Activated gamma-delta T cell treated with Interleukin-2 at 50 U/mL for 16 hours (primary cell): ENCODE measurements at regions not wholly inside any gene's neighbourhood (a gene's known extent, or its start where the extent isn't known, plus 50 kb on each side); places are given as distances from the start of the nearest gene placed in this dataset.
A peak's percentile ranks its signal among the peaks of the same experiment; 100 is the strongest.
"Not testable (repeated sequence)": the region's sequence is repeated elsewhere in the genome, so short reads cannot be mapped to it uniquely, and the experiment has no call there.

Source experiments
- DNase-seq: peaks from one replicate; pipeline ENCODE4 v3.0.0-alpha.2; 2020

- no peak for DNase-seq
Observed at GRCh38 chr3:66552846-66553245, 52.0 kb upstream of the LRIG1 start.

GRCh38 chr3:66553441-66554113 lies 52.8 kb upstream of the LRIG1 start:
- DNase-seq = no peak

- no peak for DNase-seq
Observed at GRCh38 chr3:66554178-66554577, 53.4 kb upstream of the LRIG1 start.

GRCh38 chr3:66555214-66555844 lies 54.5 kb upstream of the LRIG1 start:
- DNase-seq = no peak

GRCh38 chr3:66557170-66557569 lies 56.3 kb upstream of the LRIG1 start:
- DNase-seq = no peak

DNA sequence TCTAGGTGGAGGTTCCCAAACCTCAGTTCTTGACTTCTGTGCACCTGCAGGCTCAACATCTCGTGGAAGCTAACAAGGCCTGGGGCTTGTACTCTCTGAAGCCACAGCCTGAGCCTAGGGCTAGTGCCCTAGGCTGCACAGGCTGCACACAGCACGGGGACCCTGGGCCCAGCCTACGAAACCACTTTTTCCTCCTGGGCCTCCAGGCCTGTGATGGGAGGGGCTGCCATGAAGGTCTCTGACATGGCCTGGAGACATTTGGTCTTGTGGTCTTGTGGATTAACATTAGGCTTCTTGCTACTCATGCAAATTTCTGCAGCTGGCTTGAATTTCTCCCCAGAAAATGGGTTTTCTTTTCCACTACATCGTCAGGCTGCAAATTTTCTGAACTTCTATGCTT lies 59.1 kb upstream of the LRIG1 start:
- DNase-seq = not testable (repeated sequence)

GRCh38 chr3:66561367-66561766 lies 60.5 kb upstream of the LRIG1 start:
- no peak for DNase-seq

- DNase-seq = no peak
Observed at GRCh38 chr3:66565301-66565700, 64.5 kb upstream of the LRIG1 start.

GRCh38 chr3:66567077-66567476 lies 66.3 kb upstream of the LRIG1 start:
- DNase-seq = no peak

GRCh38 chr3:66572090-66572675 lies 71.4 kb upstream of the LRIG1 start:
- DNase-seq = no peak

GRCh38 chr3:66572938-66573710 lies 72.3 kb upstream of the LRIG1 start:
- no peak for DNase-seq

DNA sequence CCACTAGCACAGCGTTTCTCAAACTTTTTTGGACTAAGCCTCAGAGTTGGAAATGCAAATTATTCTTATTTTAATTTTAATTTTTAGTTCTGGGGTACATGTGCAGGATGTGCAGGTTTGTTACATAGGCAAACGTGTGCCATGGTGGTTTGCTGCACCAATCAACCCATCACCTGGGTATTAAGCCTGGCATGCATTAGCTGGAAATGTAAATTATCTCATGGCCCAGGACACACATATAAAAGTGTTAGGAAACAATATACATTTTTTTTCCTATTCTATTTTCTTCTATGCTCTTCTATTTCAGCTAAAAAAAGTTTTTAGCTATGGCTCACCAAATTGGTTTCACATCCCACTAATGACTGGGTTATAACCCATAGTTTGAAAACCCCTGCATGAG lies 73.3 kb upstream of the LRIG1 start:
- no peak for DNase-seq

- DNase-seq = no peak
Observed at GRCh38 chr3:66577426-66578203, 76.8 kb upstream of the LRIG1 start.

DNA sequence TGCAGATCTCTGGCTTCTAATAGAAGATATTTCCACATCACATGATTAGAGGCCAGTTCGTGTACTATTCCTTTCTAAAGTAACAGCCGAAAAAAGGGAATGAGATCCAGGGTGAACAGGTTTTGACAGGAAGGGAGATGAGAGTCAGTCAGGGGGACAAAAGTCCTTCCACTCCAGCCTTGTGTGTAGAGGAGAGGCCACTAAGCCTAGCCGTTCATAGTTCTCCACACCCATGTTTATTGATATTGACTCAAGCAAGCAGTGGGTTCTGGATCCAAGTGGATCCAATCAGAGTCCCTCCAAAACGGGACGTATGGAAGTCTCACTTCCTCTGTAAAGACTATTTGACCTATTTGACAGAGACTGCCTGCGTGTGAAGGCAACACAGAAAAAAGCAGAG lies 80.4 kb upstream of the LRIG1 start:
- DNase-seq = no peak

GRCh38 chr3:66582721-66583423 lies 82.0 kb upstream of the LRIG1 start:
- DNase-seq = peak; percentile 63

- no peak for DNase-seq
Observed at GRCh38 chr3:66583424-66584040, 82.7 kb upstream of the LRIG1 start.

GRCh38 chr3:66585520-66586095 lies 84.8 kb upstream of the LRIG1 start:
- no peak for DNase-seq

GRCh38 chr3:66586853-66587252 lies 86.0 kb upstream of the LRIG1 start:
- DNase-seq = no peak

DNA sequence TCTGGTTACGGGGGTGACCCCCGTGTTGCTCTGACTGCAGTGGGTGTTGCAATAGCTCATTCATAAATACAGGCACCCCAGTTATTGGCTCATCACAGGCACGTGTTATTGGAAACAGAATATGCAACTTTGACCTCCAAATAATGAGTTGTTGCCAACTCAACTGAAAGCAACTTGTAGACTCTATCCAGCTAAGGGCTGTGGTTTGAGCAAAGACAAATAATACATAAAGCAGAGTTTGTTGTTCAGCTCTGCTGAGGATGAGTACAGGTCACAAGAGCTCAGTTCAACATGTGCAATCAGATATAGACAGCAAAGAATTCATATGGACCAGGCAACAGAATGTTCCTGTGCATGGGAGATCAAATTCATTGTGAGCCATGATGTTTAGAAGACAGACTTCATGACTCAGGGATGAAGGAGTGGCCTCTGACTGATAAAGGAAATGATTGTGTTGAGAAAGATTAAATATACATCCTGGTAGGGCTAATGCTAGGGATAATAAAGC lies 87.6 kb upstream of the LRIG1 start:
- no peak for DNase-seq

DNA sequence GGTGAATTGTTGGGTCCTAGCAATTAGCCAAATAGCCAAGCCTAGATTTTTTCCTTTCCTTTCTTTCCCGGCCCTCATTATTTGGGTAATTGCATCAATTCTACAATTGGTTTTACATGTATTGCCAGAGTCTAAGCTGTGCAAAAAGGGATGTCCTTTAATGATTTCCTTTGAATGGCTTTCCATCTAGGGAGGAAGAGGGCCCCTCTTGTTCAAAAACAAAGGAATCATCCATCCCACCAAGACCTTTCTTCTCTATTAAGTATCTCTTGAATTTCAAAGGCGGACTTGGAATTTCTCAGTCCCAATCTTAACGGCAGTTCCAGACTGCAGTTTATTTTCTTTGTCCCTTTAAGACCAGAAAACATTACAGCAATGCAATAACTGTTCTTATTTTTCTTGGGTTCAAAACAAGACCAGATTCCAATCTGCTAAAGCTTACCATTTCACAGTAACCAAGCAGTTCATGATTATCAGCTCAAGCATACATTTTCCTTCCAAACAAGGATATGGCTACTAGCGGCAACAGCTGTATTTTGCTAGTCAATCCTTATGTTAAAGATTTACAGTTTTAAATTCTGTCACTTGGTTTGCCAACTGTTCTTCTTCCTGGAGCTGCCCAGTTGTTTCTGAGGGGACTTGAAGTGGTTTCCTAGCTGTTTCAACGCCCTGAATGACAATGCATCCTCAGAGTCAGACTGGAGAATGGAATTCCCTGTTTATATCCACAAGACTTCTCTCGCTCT lies 91.4 kb upstream of the LRIG1 start:
- DNase-seq = no peak
